ENCODE measurements at regions not wholly inside any gene's neighbourhood (a gene's known extent, or its start where the extent isn't known, plus 50 kb on each side); places are given as distances from the start of the nearest gene placed in this dataset.

DNA sequence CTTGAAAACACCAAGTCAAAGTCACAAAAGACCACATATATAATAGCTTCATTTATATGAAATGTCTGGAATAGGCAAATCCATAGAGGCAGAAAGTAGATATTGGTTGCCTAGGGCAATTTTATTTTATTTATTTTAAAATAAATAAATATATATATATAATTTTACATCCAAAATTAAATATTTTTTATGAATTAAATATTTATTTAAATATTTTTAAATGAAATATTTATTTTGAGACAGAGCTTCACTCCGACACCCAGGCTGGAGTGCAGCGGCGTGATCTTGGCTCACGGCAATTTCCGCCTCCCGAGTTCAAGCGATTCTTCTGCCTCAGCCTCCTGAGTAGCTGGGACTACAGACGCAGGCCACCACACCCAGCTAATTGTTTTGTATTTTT, 58.9 kb upstream of the ATG10 start:
- TF ChIP-seq SMAD4 (CRISPR knock-in tag; IDR thresholded peaks at IDR 0.05) (no peak), JUN (CRISPR knock-in tag; IDR thresholded peaks at IDR 0.05) (no peak), TEAD4 (CRISPR knock-in tag; IDR thresholded peaks at IDR 0.05) (no peak), SP1 (CRISPR knock-in tag; conservative IDR thresholded peaks at IDR 0.05) (no peak), USF1 (CRISPR knock-in tag; IDR thresholded peaks at IDR 0.05) (no peak), ZBTB43 (CRISPR knock-in tag; IDR thresholded peaks at IDR 0.05) (no peak)
- TF ChIP-seq, protein P1, sequence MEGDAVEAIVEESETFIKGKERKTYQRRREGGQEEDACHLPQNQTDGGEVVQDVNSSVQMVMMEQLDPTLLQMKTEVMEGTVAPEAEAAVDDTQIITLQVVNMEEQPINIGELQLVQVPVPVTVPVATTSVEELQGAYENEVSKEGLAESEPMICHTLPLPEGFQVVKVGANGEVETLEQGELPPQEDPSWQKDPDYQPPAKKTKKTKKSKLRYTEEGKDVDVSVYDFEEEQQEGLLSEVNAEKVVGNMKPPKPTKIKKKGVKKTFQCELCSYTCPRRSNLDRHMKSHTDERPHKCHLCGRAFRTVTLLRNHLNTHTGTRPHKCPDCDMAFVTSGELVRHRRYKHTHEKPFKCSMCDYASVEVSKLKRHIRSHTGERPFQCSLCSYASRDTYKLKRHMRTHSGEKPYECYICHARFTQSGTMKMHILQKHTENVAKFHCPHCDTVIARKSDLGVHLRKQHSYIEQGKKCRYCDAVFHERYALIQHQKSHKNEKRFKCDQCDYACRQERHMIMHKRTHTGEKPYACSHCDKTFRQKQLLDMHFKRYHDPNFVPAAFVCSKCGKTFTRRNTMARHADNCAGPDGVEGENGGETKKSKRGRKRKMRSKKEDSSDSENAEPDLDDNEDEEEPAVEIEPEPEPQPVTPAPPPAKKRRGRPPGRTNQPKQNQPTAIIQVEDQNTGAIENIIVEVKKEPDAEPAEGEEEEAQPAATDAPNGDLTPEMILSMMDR (IDR thresholded peaks at IDR 0.05), result no peak
- TF ChIP-seq, protein P2, sequence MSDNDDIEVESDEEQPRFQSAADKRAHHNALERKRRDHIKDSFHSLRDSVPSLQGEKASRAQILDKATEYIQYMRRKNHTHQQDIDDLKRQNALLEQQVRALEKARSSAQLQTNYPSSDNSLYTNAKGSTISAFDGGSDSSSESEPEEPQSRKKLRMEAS (CRISPR knock-in tag; IDR thresholded peaks at IDR 0.05), result no peak
- TF ChIP-seq, protein P3, sequence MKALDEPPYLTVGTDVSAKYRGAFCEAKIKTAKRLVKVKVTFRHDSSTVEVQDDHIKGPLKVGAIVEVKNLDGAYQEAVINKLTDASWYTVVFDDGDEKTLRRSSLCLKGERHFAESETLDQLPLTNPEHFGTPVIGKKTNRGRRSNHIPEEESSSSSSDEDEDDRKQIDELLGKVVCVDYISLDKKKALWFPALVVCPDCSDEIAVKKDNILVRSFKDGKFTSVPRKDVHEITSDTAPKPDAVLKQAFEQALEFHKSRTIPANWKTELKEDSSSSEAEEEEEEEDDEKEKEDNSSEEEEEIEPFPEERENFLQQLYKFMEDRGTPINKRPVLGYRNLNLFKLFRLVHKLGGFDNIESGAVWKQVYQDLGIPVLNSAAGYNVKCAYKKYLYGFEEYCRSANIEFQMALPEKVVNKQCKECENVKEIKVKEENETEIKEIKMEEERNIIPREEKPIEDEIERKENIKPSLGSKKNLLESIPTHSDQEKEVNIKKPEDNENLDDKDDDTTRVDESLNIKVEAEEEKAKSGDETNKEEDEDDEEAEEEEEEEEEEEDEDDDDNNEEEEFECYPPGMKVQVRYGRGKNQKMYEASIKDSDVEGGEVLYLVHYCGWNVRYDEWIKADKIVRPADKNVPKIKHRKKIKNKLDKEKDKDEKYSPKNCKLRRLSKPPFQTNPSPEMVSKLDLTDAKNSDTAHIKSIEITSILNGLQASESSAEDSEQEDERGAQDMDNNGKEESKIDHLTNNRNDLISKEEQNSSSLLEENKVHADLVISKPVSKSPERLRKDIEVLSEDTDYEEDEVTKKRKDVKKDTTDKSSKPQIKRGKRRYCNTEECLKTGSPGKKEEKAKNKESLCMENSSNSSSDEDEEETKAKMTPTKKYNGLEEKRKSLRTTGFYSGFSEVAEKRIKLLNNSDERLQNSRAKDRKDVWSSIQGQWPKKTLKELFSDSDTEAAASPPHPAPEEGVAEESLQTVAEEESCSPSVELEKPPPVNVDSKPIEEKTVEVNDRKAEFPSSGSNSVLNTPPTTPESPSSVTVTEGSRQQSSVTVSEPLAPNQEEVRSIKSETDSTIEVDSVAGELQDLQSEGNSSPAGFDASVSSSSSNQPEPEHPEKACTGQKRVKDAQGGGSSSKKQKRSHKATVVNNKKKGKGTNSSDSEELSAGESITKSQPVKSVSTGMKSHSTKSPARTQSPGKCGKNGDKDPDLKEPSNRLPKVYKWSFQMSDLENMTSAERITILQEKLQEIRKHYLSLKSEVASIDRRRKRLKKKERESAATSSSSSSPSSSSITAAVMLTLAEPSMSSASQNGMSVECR (CRISPR knock-in tag; IDR thresholded peaks at IDR 0.05; ENCODE audit: borderline replicate concordance), result no peak

Data from WTC11 (cell line).